NT2/D1 (cell line): ENCODE measurements at regions not wholly inside any gene's neighbourhood (a gene's known extent, or its start where the extent isn't known, plus 50 kb on each side); places are given as distances from the start of the nearest gene placed in this dataset.

Experiments used
- SUZ12 ChIP-seq: IDR thresholded peaks from 2 replicates; pipeline ENCODE4 v1.6.1; 2011; ENCODE audit not compliant: insufficient read length, insufficient read depth; ENCODE audit errors: extremely low read depth
- YY1 ChIP-seq: IDR thresholded peaks from 2 replicates; pipeline ENCODE4 v1.6.1; 2011; ENCODE audit not compliant: insufficient read length, insufficient read depth
- ZNF274 ChIP-seq: IDR thresholded peaks from 2 replicates; pipeline ENCODE4 v1.6.1; 2011; ENCODE audit warnings: mild to moderate bottlenecking, low read depth, low read length

GRCh38 chr10:43852149-43852548 is 203.5 kb upstream of the ZNF32 start:
- TF ChIP-seq ZNF274, result no peak
- no peak for TF ChIP-seq YY1
- no peak for TF ChIP-seq SUZ12
